HG03571 (cell line): ENCODE measurements at regions not wholly inside any gene's neighbourhood (a gene's known extent, or its start where the extent isn't known, plus 50 kb on each side); places are given as distances from the start of the nearest gene placed in this dataset.

Experiments
- ATAC-seq: cut with Tn5 transposase; IDR thresholded peaks from one replicate; pipeline ENCODE4 v1.9.1; 2021; ENCODE audit not compliant: unreplicated experiment

GRCh38 chr14:96931751-96932150 lies 134.6 kb downstream of the VRK1 start:
- no peak for ATAC-seq

DNA sequence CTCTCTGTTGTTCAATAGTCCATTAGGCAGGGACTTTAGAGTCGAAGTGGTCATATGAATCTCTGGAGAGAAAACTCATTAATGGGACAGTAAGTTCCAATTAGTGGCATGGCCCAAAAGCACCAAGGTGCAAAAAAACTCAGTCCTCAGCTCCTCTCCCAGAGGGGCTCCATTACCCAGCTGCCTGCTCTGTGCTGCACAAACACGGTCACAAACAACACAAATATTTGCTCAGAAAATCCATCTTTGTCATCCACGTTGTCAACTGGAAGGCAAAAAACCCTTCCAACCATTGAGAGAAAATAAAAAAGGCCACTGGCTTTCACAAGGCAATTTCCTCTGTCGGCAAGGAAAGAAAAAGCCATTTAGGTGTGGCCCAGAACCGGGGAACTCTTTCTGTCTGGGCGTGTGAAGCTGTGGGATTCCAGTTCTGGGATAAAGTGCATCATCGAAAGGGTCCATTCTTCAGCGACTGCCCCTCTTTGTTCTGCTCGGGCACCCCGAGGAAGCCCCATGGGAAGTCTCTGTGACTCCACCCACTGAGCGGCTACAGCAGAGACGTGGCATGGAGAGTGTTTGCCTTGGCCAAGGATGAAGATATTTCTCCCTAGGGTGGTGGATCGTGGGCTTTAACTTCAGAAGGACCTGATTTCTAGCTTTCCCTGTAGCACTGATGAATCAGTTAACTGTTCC lies 137.6 kb downstream of the VRK1 start:
- ATAC-seq = no peak

GRCh38 chr14:96938946-96939345 lies 141.8 kb downstream of the VRK1 start:
- ATAC-seq = no peak

DNA sequence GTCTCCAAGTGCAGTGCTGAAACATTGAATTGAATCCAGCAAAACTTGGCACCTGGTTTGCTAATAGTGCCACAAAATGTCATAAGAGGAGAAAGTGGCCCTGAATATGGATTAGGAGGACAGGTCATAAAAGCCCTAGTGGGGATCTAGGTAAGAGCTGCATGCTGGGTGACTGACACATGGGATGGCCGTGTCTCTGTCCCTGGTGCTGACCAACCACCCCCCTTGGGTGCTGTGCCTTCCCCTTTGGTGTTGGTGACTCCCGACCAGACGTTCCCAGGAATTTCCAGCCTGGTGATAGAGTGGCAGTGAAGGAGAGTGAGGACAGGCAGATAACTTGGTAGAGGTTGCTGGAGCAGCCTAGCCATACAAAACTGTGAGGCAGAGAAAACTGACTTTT lies 142.8 kb downstream of the VRK1 start:
- ATAC-seq = no peak

DNA sequence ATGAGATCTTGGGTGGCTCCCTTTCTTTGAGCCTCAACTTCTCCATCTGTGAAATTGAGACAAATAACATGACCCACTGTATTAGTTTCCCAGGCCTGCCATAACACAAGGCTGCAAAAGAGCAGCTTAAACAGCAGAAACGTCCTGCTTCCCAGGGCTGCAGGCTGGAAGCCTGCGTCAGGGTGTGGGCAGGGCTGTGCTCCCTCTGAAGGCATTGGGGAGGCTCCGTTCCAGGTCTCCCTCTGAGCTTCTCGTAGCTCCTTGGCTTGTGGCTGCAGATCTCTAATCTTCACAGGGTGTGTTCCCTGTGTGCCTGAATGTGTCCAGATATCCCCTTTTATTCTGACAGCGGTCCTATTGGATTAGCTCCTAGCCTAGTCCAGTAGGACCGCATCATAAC lies 147.1 kb downstream of the VRK1 start:
- no peak for ATAC-seq

GRCh38 chr14:96945721-96946120 lies 148.5 kb downstream of the VRK1 start:
- ATAC-seq = no peak

- ATAC-seq = no peak
These were observed 152.4 kb downstream of the VRK1 start for GRCh38 chr14:96949594-96949993.

DNA sequence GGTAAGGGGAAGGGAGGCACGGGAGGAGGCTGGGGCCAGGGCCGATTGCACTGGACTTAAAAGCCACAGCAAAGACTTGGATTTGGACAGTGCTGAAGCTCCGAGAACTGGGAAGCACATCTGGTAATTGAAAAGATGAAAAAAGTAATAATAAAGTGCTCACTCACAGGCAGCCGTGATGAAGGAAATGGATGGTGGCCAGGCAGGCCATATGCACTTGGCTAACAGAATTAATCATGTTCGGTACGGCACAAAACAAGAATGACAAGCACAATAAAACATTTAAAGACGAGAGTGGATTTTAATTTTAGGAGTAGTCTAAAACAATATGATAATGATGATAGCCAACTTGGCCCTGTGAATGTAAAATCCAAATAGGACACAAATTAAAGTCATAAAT lies 154.3 kb downstream of the VRK1 start:
- ATAC-seq = no peak

DNA sequence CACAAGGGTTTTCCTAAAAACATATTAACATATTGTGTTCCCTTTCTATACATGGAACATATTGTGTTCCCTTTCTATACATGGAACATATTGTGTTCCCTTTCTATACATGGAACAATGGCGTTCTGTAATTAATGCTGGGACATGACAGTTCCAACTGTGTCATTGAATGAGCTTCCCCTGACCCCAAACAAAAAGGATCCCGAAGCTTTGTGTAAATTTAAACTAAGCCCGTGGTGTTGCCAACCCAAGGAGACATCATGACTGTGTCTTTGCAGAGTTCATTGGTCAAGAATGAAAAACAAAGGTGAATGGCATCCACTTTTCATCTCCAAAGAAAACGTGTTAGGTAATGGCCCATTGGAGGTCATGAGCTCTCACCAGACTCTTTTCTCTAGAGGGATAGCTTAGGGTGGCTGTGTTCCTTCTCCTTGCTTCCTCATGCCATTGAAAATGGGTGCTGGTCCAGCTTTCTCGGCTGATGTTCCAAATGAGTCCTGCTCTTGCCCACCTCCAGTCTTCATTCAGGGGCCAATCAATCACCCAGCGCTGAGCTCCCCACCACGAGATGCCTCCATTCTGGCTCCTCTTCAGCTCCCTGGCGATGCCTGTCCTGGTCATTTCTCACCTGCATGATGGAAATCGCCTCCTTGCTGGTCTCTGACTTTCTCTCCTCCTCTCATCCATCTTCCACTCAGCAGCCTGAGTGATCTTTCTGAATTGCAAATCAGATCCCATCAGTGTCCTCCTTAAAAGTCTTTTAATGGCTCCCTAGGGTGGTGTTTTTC lies 156.1 kb downstream of the VRK1 start:
- no peak for ATAC-seq

DNA sequence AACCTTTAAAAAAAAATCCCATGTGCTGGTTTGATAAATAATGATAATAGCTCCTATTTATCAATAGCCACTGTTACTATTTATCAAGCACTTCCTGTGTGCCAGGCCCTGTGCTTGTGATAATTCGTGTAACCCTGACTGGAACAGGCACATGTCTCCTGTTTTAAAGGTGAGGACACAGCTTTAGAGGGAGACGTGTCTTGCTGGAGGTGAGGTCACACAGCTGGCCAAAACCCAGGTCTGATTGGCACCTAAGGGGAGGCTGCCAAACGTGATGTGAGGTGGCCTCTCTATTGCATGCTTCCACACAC lies 156.6 kb downstream of the VRK1 start:
- ATAC-seq = no peak

- no peak for ATAC-seq
These were observed 159.5 kb downstream of the VRK1 start for GRCh38 chr14:96956464-96957239.

GRCh38 chr14:96958057-96958456 lies 160.9 kb downstream of the VRK1 start:
- ATAC-seq = no peak

DNA sequence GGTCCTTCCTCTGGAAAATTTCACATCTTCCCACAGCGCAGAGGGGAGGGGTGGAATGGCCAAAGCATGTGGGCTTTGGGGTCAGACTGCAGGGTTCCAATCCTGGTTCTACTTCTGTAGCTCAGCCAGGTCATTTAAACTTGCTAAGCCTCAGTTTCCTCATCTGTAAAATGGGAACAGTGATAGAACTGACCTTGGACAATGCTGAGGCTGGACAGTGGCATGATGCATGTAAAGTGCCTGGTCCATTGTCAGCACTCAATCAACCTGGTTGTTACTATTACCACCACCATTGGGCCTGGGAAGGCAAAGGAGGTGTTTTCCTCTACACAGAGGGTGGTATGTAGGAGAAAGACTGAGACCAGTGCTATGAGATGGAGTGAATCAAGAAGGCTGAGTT lies 162.8 kb downstream of the VRK1 start:
- ATAC-seq = no peak

GRCh38 chr14:96960598-96961116 lies 163.5 kb downstream of the VRK1 start:
- ATAC-seq = no peak

GRCh38 chr14:96961895-96962294 lies 164.7 kb downstream of the VRK1 start:
- ATAC-seq = no peak

- ATAC-seq = no peak
These were observed 165.2 kb downstream of the VRK1 start for GRCh38 chr14:96962337-96962736.

GRCh38 chr14:96964726-96965415 lies 167.7 kb downstream of the VRK1 start:
- ATAC-seq = no peak

DNA sequence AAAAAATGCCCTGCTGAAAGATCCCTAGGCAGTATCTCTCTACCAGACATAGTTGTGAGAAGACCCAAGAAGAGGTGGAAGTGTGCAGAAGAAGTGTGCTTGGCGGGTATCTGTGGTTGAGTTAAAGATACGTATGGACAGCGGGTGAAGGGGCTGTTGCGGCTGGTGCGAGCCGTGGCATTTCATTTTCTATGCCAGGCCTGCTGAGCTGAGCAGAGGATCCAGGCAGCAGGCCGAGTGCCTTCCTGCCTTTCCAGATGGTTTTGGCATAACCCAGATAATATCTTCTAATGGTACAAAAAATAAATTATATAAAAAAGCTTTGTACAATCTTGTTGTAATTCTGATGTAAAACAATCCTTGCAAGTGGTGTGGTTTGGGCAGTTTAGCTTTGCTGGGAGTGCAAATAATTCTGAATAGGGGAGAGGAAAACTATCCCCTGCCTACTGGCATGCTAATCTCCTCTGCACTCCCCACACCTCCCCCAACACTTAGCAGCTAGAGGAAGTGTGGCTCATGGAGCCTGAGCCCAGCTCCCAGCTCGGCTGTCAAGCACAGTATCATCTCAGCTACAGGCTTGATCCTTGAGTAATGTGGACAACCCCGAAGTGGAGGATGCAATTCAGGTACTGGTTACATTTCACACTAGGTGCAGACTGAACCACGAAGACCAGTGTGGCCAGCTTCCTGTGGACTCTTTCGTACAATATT lies 168.9 kb downstream of the VRK1 start:
- ATAC-seq = no peak

DNA sequence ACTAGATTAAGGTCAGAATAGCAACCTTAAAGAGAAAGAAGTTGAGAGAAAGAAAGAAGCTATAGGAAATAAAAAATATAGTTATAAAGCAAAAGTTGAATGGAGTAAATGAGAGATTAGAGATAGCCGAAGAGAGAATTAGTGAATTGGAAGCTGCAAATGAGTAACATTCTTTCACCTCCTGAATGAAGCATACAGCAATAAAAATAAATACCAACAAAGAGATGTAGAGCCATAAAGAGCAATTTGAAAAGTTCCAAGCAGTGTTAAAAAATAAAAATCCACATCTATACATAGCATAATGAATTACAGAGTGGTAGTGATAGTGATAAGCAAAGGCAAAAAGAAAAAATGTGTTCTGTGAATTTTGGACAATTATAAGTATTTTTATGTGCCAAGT lies 177.9 kb downstream of the VRK1 start:
- no peak for ATAC-seq

DNA sequence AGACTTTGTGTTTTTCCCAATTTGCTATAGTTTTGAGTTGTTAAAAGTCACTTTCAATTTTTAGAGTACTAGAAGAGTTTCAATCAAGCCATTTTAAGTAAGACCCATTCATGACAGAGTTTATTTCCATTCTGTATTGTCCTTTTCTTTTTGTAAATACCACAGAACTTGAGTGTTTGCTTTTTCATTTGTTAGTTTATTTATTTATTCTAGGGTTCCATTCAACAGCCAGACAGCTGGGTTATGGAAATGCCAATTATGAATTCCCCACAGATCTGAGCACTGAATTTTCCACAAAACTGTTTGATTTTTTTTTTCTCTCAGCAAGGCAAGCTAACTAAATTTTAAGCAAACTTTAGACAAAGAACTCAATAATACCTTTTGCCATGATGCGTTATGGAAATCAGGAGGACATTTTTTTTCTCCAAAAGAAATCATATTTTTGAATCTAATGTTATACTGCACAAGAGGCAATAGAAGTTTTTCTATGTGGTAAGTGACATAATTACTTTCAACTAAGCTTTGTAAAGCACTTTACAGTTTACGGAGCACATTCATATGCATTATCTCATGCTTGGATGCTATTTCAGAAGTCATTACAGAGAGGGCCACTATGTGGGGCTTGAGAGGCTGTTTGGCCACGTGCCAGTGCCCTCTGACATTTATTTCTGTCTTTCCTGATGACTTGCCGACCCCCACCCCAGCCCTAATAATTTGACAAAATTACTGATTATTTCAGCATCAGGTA lies 181.5 kb downstream of the VRK1 start:
- ATAC-seq = no peak
